ENCODE measurements at regions not wholly inside any gene's neighbourhood (a gene's known extent, or its start where the extent isn't known, plus 50 kb on each side); places are given as distances from the start of the nearest gene placed in this dataset.

GRCh38 chr14:71521238-71522135 is 410.7 kb upstream of the RGS6 start:
- TF ChIP-seq, protein P1, sequence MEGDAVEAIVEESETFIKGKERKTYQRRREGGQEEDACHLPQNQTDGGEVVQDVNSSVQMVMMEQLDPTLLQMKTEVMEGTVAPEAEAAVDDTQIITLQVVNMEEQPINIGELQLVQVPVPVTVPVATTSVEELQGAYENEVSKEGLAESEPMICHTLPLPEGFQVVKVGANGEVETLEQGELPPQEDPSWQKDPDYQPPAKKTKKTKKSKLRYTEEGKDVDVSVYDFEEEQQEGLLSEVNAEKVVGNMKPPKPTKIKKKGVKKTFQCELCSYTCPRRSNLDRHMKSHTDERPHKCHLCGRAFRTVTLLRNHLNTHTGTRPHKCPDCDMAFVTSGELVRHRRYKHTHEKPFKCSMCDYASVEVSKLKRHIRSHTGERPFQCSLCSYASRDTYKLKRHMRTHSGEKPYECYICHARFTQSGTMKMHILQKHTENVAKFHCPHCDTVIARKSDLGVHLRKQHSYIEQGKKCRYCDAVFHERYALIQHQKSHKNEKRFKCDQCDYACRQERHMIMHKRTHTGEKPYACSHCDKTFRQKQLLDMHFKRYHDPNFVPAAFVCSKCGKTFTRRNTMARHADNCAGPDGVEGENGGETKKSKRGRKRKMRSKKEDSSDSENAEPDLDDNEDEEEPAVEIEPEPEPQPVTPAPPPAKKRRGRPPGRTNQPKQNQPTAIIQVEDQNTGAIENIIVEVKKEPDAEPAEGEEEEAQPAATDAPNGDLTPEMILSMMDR (IDR thresholded peaks at IDR 0.05), result no peak
- no peak for TF ChIP-seq EP300 (IDR thresholded peaks at IDR 0.05; ENCODE audit: low read depth)

Data from transverse colon (tissue), 3 donors.